Ectodermal cell (in vitro differentiated cells): ENCODE measurements at regions not wholly inside any gene's neighbourhood (a gene's known extent, or its start where the extent isn't known, plus 50 kb on each side); places are given as distances from the start of the nearest gene placed in this dataset.
"Not testable (repeated sequence)": the region's sequence is repeated elsewhere in the genome, so short reads cannot be mapped to it uniquely, and the experiment has no call there.

ENCODE experiments used
- H3K27ac ChIP-seq: 2 replicates; pipeline ENCODE4 v1.7.0; 2013; ENCODE audit warnings: mild to moderate bottlenecking, low read depth, low read length; ENCODE audit not compliant: insufficient read depth, poor library complexity, severe bottlenecking
- H3K27me3 ChIP-seq: 2 replicates; pipeline ENCODE4 v1.7.0; 2013; ENCODE audit warnings: mild to moderate bottlenecking, low read length; ENCODE audit not compliant: insufficient read depth, control insufficient read depth, poor library complexity, severe bottlenecking
- H3K36me3 ChIP-seq: one replicate; pipeline ENCODE4 v1.7.0; 2013; ENCODE audit warnings: low read length; ENCODE audit not compliant: control insufficient read depth, insufficient read depth
- H3K4me1 ChIP-seq: one replicate; pipeline ENCODE4 v1.7.0; 2013; ENCODE audit warnings: low read length; ENCODE audit not compliant: control insufficient read depth, insufficient read depth
- H3K4me3 ChIP-seq: 2 replicates; pipeline ENCODE4 v1.7.0; 2013; ENCODE audit warnings: low read depth, low read length, control low read depth; ENCODE audit not compliant: insufficient read depth
- H3K9me3 ChIP-seq: 2 replicates; pipeline ENCODE4 v1.7.0; 2013; ENCODE audit warnings: mild to moderate bottlenecking, low read length, moderate library complexity; ENCODE audit not compliant: control insufficient read depth
- WGBS, 2 experiments: methylation state at CpG; one replicate each; pipeline ENCODE4 v1.1.7; 2013; ENCODE audit warnings: missing lambda C conversion rate in 2 of 2; 5-methylcytosine and 5-hydroxymethylcytosine counted together

- no peak overlapping the region for H3K4me3 ChIP-seq
These were observed 215.8 kb upstream of the LRRC4C start for GRCh38 chr11:41675205-41675604.

GRCh38 chr11:41713030-41713429 lies 253.6 kb upstream of the LRRC4C start:
- 92 to 95% methylated on average over 3 of the region's 3 CpGs for WGBS, 2 experiments

More at GRCh38 chr11:41675205-41675604, 215.8 kb upstream of the LRRC4C start:
- Histone ChIP-seq H3K36me3 (no peaks in the 10 kb centered on the region), H3K9me3 (no peaks in the 10 kb centered on the region), H3K27ac (no peak overlapping the region), H3K4me1 (no peaks in the 10 kb centered on the region), H3K27me3 (no peaks in the 10 kb centered on the region)
- 100% methylated on average over 1 of the region's 1 CpG for WGBS, 2 experiments

GRCh38 chr11:41714101-41714500 lies 254.6 kb upstream of the LRRC4C start:
- WGBS, 2 experiments: 82 to 83% methylated on average over 2 of the region's 2 CpGs
- H3K4me3 ChIP-seq: no peak overlapping the region
- no peaks in the 10 kb centered on the region for H3K36me3 ChIP-seq
- H3K27me3 ChIP-seq: no peaks in the 10 kb centered on the region
- H3K4me1 ChIP-seq: peaks cover 6% of the 10 kb centered on the region
- H3K9me3 ChIP-seq: no peaks in the 10 kb centered on the region
- no peak overlapping the region for H3K27ac ChIP-seq

More at GRCh38 chr11:41713030-41713429, 253.6 kb upstream of the LRRC4C start:
- H3K27ac ChIP-seq: no peak overlapping the region
- no peaks in the 10 kb centered on the region for H3K27me3 ChIP-seq
- no peaks in the 10 kb centered on the region for H3K36me3 ChIP-seq
- H3K4me3 ChIP-seq: no peak overlapping the region
- H3K4me1 ChIP-seq: peaks cover 6% of the 10 kb centered on the region
- H3K9me3 ChIP-seq: no peaks in the 10 kb centered on the region

GRCh38 chr11:41716862-41717261 lies 257.4 kb upstream of the LRRC4C start:
- no peak overlapping the region for H3K4me3 ChIP-seq
- peaks cover 6% of the 10 kb centered on the region for H3K4me1 ChIP-seq
- H3K27me3 ChIP-seq: no peaks in the 10 kb centered on the region
- H3K36me3 ChIP-seq: no peaks in the 10 kb centered on the region
- H3K9me3 ChIP-seq: no peaks in the 10 kb centered on the region
- H3K27ac ChIP-seq: no peak overlapping the region
- whole genome bisulfite sequencing, 2 experiments: 93 to 97% methylated on average over 3 of the region's 3 CpGs

GRCh38 chr11:41720761-41721160 lies 261.3 kb upstream of the LRRC4C start:
- Histone ChIP-seq H3K9me3 (no peaks in the 10 kb centered on the region), H3K27ac (no peak overlapping the region), H3K36me3 (no peaks in the 10 kb centered on the region), H3K4me1 (no peaks in the 10 kb centered on the region), H3K4me3 (no peak overlapping the region), H3K27me3 (no peaks in the 10 kb centered on the region)
- 41 to 83% methylated on average over 1 to 2 of the region's 2 CpGs for WGBS, 2 experiments

- H3K9me3 ChIP-seq, H3K36me3 ChIP-seq, H3K27ac ChIP-seq, H3K27me3 ChIP-seq, H3K4me1 ChIP-seq, H3K4me3 ChIP-seq: not testable (repeated sequence)
- WGBS, 2 experiments: 95% methylated on average over 6 of the region's 6 CpGs
These were observed 268.7 kb upstream of the LRRC4C start for GRCh38 chr11:41728161-41728560.

- Histone ChIP-seq H3K36me3 (no peaks in the 10 kb centered on the region), H3K4me1 (no peaks in the 10 kb centered on the region), H3K4me3 (no peak overlapping the region), H3K27ac (no peak overlapping the region), H3K9me3 (no peaks in the 10 kb centered on the region), H3K27me3 (no peaks in the 10 kb centered on the region)
- WGBS, 2 experiments: 100% methylated on average over 1 of the region's 1 CpG
These were observed 315.8 kb upstream of the LRRC4C start for GRCh38 chr11:41775296-41775695.

- Histone ChIP-seq H3K36me3 (no peaks in the 10 kb centered on the region), H3K27ac (no peak overlapping the region)
- WGBS, 2 experiments: 77 to 81% methylated on average over 1 of the region's 1 CpG
These were observed 320.0 kb upstream of the LRRC4C start for GRCh38 chr11:41779401-41779960.

GRCh38 chr11:41781441-41781840 lies 322.0 kb upstream of the LRRC4C start:
- Histone ChIP-seq H3K4me1 (no peaks in the 10 kb centered on the region), H3K9me3 (no peaks in the 10 kb centered on the region), H3K4me3 (no peak overlapping the region), H3K27me3 (no peaks in the 10 kb centered on the region), H3K27ac (no peak overlapping the region), H3K36me3 (no peaks in the 10 kb centered on the region)
- 80 to 97% methylated on average over 2 of the region's 2 CpGs for WGBS, 2 experiments

More at GRCh38 chr11:41779401-41779960, 320.0 kb upstream of the LRRC4C start:
- Histone ChIP-seq H3K9me3 (no peaks in the 10 kb centered on the region), H3K4me3 (no peak overlapping the region), H3K27me3 (no peaks in the 10 kb centered on the region), H3K4me1 (no peaks in the 10 kb centered on the region)

GRCh38 chr11:41784513-41785335 lies 325.3 kb upstream of the LRRC4C start:
- H3K36me3 ChIP-seq: no peaks in the 10 kb centered on the region
- H3K27ac ChIP-seq: no peak overlapping the region
- H3K4me3 ChIP-seq: no peak overlapping the region
- no peaks in the 10 kb centered on the region for H3K27me3 ChIP-seq
- no peaks in the 10 kb centered on the region for H3K9me3 ChIP-seq
- 89 to 96% methylated on average over 2 to 3 of the region's 3 CpGs for WGBS, 2 experiments
- no peaks in the 10 kb centered on the region for H3K4me1 ChIP-seq
